Activated naive CD8-positive, alpha-beta T cell treated with anti-CD3 and anti-CD28 coated beads, Interleukin-2, amount 10 ng/mL, durations not matched to agents 7 days and 5 days (primary cell): ENCODE measurements at regions not wholly inside any gene's neighbourhood (a gene's known extent, or its start where the extent isn't known, plus 50 kb on each side); places are given as distances from the start of the nearest gene placed in this dataset.
"Not testable (repeated sequence)": the region's sequence is repeated elsewhere in the genome, so short reads cannot be mapped to it uniquely, and the experiment has no call there.

Source experiments
- ATAC-seq: fragments of 150-1000 bp; cut with Tn5 transposase; one replicate; pipeline ENCODE4 v1.10.0; 2021; ENCODE audit warnings: low read depth, moderate library complexity
- POLR2A ChIA-PET: fragments of 350-600 bp; sonication (Branson Sonifier 250); formaldehyde crosslinking; loops from one replicate; lab custom pipeline; 2021; ENCODE audit warnings: antibody characterized with exemption; lab: Charles Lee
- DNase-seq: peaks from one replicate; pipeline ENCODE4 v3.0.0; 2021
- H3K27ac Mint-ChIP-seq: one replicate; pipeline ENCODE4 v1.8.0; 2022; ENCODE audit warnings: mild to moderate bottlenecking, mixed read lengths
- H3K27me3 Mint-ChIP-seq: one replicate; pipeline ENCODE4 v1.8.0; 2022; ENCODE audit warnings: mild to moderate bottlenecking, moderate library complexity, mixed read lengths
- H3K36me3 Mint-ChIP-seq: one replicate; pipeline ENCODE4 v1.8.0; 2021; ENCODE audit warnings: mild to moderate bottlenecking, mixed read lengths
- H3K4me1 Mint-ChIP-seq: one replicate; pipeline ENCODE4 v1.8.0; 2021; ENCODE audit warnings: mixed read lengths
- H3K4me3 Mint-ChIP-seq: one replicate; pipeline ENCODE4 v1.8.0; 2022; ENCODE audit warnings: mild to moderate bottlenecking, moderate library complexity, mixed read lengths
- H3K9me3 Mint-ChIP-seq: one replicate; pipeline ENCODE4 v1.8.0; 2021; ENCODE audit warnings: mixed read lengths

- H3K27me3 Mint-ChIP-seq, result peaks cover 5% of the 10 kb centered on the region
Measured at GRCh38 chr15:59812889-59813288, 123.8 kb upstream of the BNIP2 start.

GRCh38 chr15:59812250-59812870 is 123.2 kb upstream of the BNIP2 start:
- Mint-ChIP-seq H3K4me1 (peaks cover 18% of the 10 kb centered on the region), H3K36me3 (peaks cover 2% of the 10 kb centered on the region), H3K9me3 (no peaks in the 10 kb centered on the region), H3K27me3 (peaks cover 5% of the 10 kb centered on the region), H3K4me3 (no peak overlapping the region), H3K27ac (no peak overlapping the region)
- ATAC-seq (no peak), DNase-seq (no peak)
- POLR2A ChIA-PET, result interaction anchor here (3.0 kb wide), 1 partner anchor 9 kb away, joined by 12 read pairs; no protein-coding TSS in a partner anchor

More at GRCh38 chr15:59812889-59813288, 123.8 kb upstream of the BNIP2 start:
- Mint-ChIP-seq H3K4me3 (no peak overlapping the region), H3K4me1 (peaks cover 18% of the 10 kb centered on the region), H3K27ac (no peak overlapping the region), H3K9me3 (no peaks in the 10 kb centered on the region), H3K36me3 (peaks cover 2% of the 10 kb centered on the region)
- POLR2A ChIA-PET, result interaction anchor here (3.0 kb wide), 1 partner anchor 9 kb away, joined by 12 read pairs; no protein-coding TSS in a partner anchor
- no peak for DNase-seq
- no peak for ATAC-seq

DNA sequence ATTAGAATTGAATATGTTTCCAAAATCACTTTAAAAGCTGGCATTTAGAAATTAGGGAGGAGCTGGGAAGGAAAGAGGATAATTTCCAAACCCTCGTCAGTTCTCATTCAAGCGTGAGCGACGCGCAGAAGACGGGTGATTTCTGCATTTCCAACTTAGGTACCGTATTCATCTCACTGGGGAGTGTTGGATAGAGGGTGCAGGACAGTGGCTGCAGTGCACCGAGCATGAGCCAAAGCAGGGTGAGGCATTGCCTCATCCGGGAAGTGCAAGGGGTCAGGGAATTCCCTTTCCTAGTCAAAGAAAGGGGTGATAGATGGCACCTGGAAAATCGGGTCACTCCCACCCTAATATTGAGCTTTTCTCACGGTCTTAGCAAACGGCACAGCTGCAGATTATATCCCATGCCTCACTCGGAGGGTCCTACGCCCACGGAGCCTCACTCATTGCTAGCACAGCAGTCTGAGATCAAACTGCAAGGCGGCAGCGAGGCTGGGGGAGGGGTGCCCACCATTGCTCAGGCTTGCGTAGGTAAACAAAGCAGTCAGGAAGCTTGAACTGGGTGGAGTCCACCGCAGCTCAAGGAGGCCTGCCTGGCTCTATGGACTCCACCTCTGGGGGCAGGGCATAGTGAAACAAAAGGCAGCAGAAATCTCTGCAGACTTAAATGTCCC is 114.3 kb upstream of the BNIP2 start:
- not testable (repeated sequence) for H3K27me3 Mint-ChIP-seq, H3K9me3 Mint-ChIP-seq, ATAC-seq
- Mint-ChIP-seq H3K4me3 (peak overlapping the region; percentile 84), H3K36me3 (peaks cover 11% of the 10 kb centered on the region), H3K4me1 (peaks cover 39% of the 10 kb centered on the region), H3K27ac (peak overlapping the region; percentile 94)
- POLR2A ChIA-PET, result interaction anchor here (1.0 to 2.7 kb wide), 5 partner anchors 10 to 114 kb away, joined by 4 to 12 read pairs (median 7); partner anchors contain the start of gene BNIP2
- DNase-seq, result peak; percentile 71

GRCh38 chr15:59801649-59802048 is 112.5 kb upstream of the BNIP2 start:
- POLR2A ChIA-PET, result interaction anchor here (1.0 kb wide), 1 partner anchor 37 kb away, joined by 3 read pairs; no protein-coding TSS in a partner anchor
- Mint-ChIP-seq H3K4me1 (peaks cover 49% of the 10 kb centered on the region), H3K36me3 (peaks cover 11% of the 10 kb centered on the region), H3K4me3 (no peak overlapping the region), H3K9me3 (peaks cover 2% of the 10 kb centered on the region), H3K27me3 (no peaks in the 10 kb centered on the region), H3K27ac (no peak overlapping the region)
- no peak for ATAC-seq
- DNase-seq, result no peak

DNA sequence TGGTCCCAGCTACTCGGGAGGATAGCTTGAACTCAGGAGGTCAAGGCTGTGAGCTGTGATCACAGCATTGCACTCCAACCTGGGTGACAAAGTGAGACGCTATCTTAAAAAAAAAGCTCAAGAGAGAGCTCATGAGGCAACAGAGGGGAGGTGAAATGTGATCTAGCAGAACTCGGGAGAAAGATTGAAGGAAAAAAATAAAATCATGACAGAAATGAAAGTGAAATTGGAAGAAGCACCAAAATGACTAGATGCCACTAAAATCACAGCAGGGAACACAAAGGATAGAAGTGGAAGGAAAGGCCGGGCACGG is 109.4 kb upstream of the BNIP2 start:
- H3K9me3 Mint-ChIP-seq, result no peaks in the 10 kb centered on the region
- peaks cover 55% of the 10 kb centered on the region for H3K4me1 Mint-ChIP-seq
- H3K4me3 Mint-ChIP-seq, result peak overlapping the region; percentile 83
- ATAC-seq, result no peak
- H3K27ac Mint-ChIP-seq, result peak overlapping the region; percentile 85
- POLR2A ChIA-PET, result interaction anchor here (1.1 kb wide), 1 partner anchor 12 kb away, joined by 3 read pairs; no protein-coding TSS in a partner anchor
- DNase-seq, result no peak
- peaks cover 4% of the 10 kb centered on the region for H3K27me3 Mint-ChIP-seq
- peaks cover 6% of the 10 kb centered on the region for H3K36me3 Mint-ChIP-seq

DNA sequence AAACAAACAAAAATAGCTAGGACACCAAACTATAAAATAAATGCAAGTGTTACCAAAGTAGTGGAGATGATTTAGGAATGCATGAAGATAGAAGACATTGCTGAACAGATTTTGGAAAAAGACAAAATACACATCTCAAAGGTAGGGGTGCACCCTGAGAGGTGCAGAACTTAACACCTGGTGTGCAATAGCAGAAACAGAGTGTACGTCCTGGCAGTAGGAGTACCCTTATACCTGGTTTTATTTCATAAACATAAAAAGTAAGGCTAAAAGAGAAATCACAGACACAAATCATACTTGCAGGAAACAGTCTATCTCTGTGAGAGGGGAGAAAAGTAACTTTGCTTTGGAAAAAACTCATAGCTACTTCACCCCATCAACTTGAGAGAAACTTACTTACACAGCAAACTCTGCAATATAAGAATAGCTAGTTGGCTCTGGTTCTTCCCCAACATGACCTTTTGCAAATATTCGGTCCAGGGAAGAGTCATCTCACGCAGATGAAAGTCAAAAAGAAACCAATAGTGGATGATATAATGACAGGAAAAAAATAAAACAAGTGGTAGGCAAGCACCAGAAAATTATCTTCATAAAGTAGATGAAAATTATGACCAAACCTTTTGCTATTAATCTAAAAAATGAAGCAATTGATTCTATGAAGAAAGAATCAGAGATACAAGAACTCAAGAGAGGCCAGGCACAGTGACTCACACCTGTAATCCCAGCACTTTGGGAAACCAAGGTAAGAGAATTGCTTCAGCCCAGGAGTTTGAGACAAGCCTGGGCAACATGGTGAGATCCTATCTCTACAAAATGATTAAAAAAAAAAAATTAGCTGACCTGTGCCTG is 108.9 kb upstream of the BNIP2 start:
- DNase-seq, result no peak
- POLR2A ChIA-PET, result interaction anchor here (0.6 to 1.1 kb wide), 2 partner anchors 12 to 13 kb away, joined by 3 read pairs; no protein-coding TSS in a partner anchor
- Mint-ChIP-seq H3K4me3 (peak overlapping the region; percentile 83), H3K9me3 (no peaks in the 10 kb centered on the region), H3K27me3 (peaks cover 4% of the 10 kb centered on the region), H3K4me1 (peaks cover 52% of the 10 kb centered on the region), H3K36me3 (peaks cover 6% of the 10 kb centered on the region), H3K27ac (peak overlapping the region; percentile 85)
- ATAC-seq, result peak; percentile 60

DNA sequence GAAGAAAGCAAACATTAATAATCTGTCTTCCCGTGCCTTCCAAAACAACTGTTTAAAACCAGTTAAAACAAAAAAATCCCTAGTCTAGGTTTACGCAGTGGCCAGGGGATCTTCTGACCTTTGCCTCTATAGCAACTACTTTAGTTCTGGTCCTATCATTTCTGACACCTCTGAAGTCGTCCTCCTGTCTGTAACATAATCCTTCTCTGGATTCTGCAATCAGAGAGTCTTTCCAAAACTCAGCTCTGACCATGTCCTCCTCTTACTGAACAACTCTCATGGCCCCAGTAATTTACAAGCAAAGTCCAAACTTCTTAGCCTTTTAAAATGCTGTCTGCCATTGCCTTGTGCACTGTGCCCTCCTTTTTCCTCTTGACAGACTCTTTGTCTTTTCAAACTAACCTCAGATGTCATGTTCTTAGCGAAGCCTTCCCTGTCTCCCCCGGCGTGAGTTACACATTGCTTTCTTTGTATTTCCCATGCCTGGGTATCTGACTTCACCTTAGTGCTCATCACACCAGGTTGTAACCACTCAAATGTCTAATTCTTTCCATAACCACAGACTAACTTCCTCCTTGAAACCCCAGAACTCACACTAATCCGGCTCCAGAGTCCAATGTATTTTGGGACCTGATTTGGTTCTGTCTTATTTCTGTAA is 105.2 kb upstream of the BNIP2 start:
- peaks cover 51% of the 10 kb centered on the region for H3K4me1 Mint-ChIP-seq
- H3K27ac Mint-ChIP-seq, result peak overlapping the region; percentile 78
- peak overlapping the region; percentile 67 for H3K4me3 Mint-ChIP-seq
- H3K36me3 Mint-ChIP-seq, result peaks cover 9% of the 10 kb centered on the region
- peak; percentile 44 for ATAC-seq
- peaks cover 4% of the 10 kb centered on the region for H3K27me3 Mint-ChIP-seq
- POLR2A ChIA-PET, result no interaction called here
- no peak for DNase-seq
- peaks cover 2% of the 10 kb centered on the region for H3K9me3 Mint-ChIP-seq

DNA sequence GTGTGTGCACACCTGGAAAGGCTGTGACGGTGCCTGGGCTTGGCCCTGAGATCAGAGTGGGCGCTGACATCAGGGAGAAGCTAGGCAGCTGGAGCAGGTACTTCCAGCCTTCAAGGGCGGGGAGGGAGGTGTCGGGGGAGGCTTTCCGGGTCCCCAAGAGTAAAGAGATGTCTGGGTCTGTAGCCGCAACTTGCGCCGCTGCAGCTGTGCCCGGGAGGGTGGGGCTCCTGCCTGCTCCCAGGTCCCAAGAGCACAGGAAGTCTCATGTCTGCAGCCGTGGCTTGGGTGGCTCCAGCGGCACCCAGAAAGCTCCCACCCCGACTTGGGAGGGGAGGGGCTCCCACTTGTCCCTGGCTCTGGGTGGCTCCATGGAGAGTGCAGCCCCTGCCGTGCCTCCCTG is 103.2 kb upstream of the BNIP2 start:
- H3K9me3 Mint-ChIP-seq, result peaks cover 2% of the 10 kb centered on the region
- H3K27ac Mint-ChIP-seq, result peak overlapping the region; percentile 90
- POLR2A ChIA-PET, result interaction anchor here (2.1 kb wide), 1 partner anchor 11 kb away, joined by 8 read pairs; no protein-coding TSS in a partner anchor
- peaks cover 42% of the 10 kb centered on the region for H3K4me1 Mint-ChIP-seq
- H3K36me3 Mint-ChIP-seq, result peaks cover 7% of the 10 kb centered on the region
- H3K27me3 Mint-ChIP-seq, result peaks cover 4% of the 10 kb centered on the region
- ATAC-seq (peak; percentile 68), DNase-seq (peak; percentile 51)
- peak overlapping the region; percentile 62 for H3K4me3 Mint-ChIP-seq

- POLR2A ChIA-PET, result interaction anchor here (2.1 kb wide), 1 partner anchor 12 kb away, joined by 8 read pairs; no protein-coding TSS in a partner anchor
- ATAC-seq (peak; percentile 38), DNase-seq (no peak)
- H3K4me3 Mint-ChIP-seq, result no peak overlapping the region
- peaks cover 7% of the 10 kb centered on the region for H3K36me3 Mint-ChIP-seq
- H3K9me3 Mint-ChIP-seq, result peaks cover 2% of the 10 kb centered on the region
- H3K27ac Mint-ChIP-seq, result no peak overlapping the region
- peaks cover 42% of the 10 kb centered on the region for H3K4me1 Mint-ChIP-seq
- H3K27me3 Mint-ChIP-seq, result peaks cover 4% of the 10 kb centered on the region
Measured at GRCh38 chr15:59791755-59792154, 102.6 kb upstream of the BNIP2 start.

DNA sequence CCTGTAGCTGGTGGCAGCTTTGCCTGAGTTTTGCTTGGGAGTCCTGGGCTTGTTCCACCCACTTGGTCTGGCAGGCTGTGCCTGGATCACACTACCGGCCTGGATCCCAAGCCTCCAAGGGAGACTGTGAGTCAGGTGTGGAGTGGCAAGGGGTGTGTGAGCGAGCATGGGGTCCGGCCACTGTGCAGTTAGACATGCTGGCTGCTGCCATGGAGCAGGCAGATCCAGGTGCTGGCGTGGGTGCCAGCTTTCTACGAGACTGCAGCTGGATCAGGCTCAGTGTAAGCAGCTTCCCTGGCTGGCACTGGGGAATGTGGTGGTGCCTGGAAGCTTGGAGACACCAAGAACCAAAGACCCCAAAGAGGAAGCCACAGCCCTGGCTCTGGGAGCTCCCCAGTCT is 102.0 kb upstream of the BNIP2 start:
- H3K4me1 Mint-ChIP-seq, result peaks cover 40% of the 10 kb centered on the region
- H3K9me3 Mint-ChIP-seq, result peaks cover 2% of the 10 kb centered on the region
- H3K27ac Mint-ChIP-seq, result no peak overlapping the region
- peaks cover 3% of the 10 kb centered on the region for H3K27me3 Mint-ChIP-seq
- DNase-seq (no peak), ATAC-seq (no peak)
- POLR2A ChIA-PET, result interaction anchor here (2.1 kb wide), 1 partner anchor 12 kb away, joined by 8 read pairs; no protein-coding TSS in a partner anchor
- no peak overlapping the region for H3K4me3 Mint-ChIP-seq
- peaks cover 7% of the 10 kb centered on the region for H3K36me3 Mint-ChIP-seq

DNA sequence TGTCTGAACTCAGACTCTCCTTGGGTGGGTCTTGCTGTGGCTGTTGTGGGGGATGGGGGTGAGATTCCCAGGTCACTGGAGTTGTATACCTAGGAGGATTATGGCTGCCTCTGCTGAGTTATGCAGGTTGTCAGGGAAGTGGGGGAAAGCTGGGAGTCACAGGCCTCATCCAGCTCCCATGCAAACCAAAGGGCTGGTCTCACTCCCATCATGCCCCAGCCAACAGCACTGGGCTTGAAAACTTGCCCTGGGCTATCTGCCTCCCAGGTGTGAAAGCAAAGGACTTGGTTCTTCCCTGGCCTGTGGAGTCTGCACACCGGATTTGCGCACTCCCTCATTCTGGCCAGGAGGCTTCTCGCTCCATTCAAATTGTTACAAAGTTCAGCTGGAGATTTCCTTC is 97.3 kb upstream of the BNIP2 start:
- DNase-seq, H3K9me3 Mint-ChIP-seq, H3K36me3 Mint-ChIP-seq, H3K27me3 Mint-ChIP-seq, ATAC-seq, H3K27ac Mint-ChIP-seq, H3K4me3 Mint-ChIP-seq: not testable (repeated sequence)
- POLR2A ChIA-PET, result interaction anchor here (1.1 kb wide), 1 partner anchor 12 kb away, joined by 3 read pairs; no protein-coding TSS in a partner anchor
- H3K4me1 Mint-ChIP-seq, result peaks cover 15% of the 10 kb centered on the region

DNA sequence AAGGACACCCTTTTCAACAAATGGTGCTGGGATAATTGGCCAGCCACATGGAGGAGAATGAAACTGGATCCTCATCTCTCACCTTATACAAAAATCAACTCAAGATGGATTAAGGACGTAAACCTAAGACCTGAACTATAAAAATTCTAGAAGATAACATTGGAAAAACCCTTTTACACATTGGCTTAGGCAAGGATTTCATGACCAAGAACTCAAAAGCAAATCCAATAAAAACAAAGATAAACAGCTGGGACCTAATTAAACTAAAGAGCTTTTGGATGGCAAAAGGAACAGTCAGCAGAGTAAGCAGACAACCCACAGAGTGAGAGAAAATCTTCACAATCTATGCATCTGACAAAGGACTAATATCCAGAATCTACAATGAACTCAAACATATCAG is 96.9 kb upstream of the BNIP2 start:
- H3K27ac Mint-ChIP-seq, ATAC-seq, H3K9me3 Mint-ChIP-seq, DNase-seq, H3K4me3 Mint-ChIP-seq, H3K36me3 Mint-ChIP-seq, H3K27me3 Mint-ChIP-seq: not testable (repeated sequence)
- POLR2A ChIA-PET, result interaction anchor here (1.1 kb wide), 1 partner anchor 12 kb away, joined by 3 read pairs; no protein-coding TSS in a partner anchor
- H3K4me1 Mint-ChIP-seq, result peaks cover 15% of the 10 kb centered on the region
